GM20000 (cell line): ENCODE measurements at regions not wholly inside any gene's neighbourhood (a gene's known extent, or its start where the extent isn't known, plus 50 kb on each side); places are given as distances from the start of the nearest gene placed in this dataset.

Experiments used
- DNase-seq: peaks from one replicate; pipeline ENCODE4 v3.0.0; 2012; ENCODE audit warnings: low spot score
- TF ChIP-seq, protein P1 (sequence below): IDR thresholded peaks from 2 replicates; pipeline ENCODE4 v1.5.1; 2012; ENCODE audit warnings: mild to moderate bottlenecking, control low read depth; ENCODE audit errors: extremely low read depth, missing control alignments

DNA sequence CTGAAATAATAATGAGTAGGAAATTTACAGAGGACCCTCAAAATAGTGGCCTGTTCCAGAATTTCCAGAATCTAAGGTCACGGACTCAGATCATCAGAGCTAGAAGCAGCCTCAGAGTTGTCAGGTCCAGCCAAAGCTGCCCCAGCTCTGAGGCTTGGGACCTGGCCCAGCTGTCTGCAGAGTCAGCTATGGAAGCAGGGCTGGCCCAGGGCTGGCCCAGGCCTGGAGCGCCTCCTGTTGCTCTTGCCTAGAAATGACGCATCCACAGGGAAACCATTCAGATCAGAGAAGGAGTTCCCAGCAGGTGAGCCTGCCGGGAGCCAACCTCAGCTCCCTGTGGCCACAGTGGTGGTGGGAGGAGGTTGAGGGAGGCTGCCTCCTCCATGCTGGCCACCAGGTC lies 106.7 kb upstream of the ARL4C start:
- TF ChIP-seq, protein P1, sequence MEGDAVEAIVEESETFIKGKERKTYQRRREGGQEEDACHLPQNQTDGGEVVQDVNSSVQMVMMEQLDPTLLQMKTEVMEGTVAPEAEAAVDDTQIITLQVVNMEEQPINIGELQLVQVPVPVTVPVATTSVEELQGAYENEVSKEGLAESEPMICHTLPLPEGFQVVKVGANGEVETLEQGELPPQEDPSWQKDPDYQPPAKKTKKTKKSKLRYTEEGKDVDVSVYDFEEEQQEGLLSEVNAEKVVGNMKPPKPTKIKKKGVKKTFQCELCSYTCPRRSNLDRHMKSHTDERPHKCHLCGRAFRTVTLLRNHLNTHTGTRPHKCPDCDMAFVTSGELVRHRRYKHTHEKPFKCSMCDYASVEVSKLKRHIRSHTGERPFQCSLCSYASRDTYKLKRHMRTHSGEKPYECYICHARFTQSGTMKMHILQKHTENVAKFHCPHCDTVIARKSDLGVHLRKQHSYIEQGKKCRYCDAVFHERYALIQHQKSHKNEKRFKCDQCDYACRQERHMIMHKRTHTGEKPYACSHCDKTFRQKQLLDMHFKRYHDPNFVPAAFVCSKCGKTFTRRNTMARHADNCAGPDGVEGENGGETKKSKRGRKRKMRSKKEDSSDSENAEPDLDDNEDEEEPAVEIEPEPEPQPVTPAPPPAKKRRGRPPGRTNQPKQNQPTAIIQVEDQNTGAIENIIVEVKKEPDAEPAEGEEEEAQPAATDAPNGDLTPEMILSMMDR: no peak
- DNase-seq: no peak

DNA sequence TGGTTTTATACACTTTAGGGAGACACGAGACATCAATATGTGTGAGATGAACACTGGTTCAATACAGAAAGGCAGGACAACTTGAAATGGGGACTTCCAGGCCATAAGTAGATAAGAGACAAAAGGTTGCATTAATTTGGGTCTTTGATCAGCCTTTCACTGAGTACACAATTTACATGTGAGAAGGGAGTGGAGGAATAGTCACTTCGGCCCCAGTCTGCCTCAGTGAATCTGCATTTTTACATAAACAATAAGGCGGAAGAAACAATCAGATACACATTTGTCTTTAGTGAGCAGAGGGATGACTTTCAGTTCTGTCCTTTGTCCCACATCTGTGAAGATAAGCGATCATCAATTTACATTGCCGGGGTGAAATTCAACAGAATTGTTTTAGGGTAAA lies 104.3 kb upstream of the ARL4C start:
- no peak for DNase-seq
- TF ChIP-seq, protein P1: no peak

DNA sequence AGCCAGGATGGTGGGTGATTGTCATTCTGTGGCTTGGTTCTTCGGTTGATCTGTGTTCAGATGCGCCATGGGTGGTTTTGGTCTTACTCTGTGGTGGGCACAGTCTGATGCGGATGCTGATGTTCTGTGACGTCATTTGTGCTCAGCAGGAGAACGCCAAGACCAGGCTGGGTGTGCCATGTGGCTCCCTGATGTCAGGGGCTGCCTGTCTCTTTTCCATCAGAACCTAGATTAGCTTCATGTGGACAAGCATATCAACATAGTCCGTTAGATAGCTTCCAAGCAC lies 100.6 kb upstream of the ARL4C start:
- DNase-seq: no peak
- TF ChIP-seq, protein P1: no peak

DNA sequence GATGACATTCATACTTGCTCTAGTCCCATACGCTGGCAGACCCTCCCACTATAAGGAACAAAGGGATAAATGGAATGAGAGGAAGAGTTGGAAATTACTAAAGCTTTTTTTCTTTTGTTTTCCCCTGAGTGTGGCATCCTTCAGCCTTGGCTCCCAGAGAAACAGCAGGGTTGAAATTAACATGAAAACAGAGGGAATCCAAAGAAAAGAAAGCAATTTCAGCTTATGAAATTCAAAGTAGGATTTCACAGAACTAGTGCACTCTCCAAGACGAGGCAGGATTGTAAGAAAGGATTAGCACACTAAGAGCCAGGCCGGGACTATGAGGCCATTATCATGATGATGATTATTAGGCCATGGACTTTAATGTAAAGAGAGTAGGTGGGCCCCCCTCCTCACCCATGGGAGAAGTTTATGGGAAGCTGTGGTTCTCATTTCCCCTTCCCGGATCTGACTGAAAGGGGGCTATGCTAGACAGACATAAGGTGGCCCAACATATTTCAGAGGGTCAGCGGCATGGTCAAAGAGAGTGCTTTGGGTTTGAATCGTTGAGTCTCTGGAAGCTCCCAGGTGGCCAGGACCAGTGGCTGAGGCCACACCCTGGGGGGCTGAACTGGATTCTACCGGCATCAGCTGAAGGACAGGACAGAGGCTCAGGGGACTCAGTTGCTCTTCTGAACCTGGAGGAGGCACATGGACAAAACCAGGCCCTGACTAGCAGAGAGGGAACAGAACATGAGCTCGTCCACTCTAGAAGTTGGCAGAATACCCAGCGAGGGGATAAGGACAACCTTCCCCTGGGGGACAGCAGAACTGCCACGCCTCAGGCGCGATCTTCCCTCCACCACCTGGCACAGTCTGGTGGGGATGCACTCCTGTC lies 100.1 kb upstream of the ARL4C start:
- TF ChIP-seq, protein P1: no peak
- no peak for DNase-seq

DNA sequence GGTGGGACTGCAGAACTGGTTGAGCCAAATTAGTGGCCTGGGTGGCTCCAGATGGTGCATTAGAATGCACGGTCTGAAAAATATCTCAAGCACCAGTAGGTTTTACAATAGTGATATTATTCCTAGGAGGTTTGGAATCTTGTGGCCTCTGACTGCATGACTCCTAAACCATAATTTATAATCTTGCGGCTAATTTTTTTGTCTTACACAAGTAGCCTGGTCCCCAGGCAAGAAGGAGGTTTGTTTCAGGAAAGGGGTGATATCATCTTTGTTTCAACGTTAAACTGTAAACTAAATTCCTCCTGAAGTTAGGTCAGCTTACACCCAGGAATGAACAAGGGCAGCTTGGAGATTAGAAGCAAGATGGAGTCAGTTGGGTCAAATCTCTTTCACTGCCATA lies 98.9 kb upstream of the ARL4C start:
- no peak for DNase-seq
- TF ChIP-seq, protein P1: no peak

DNA sequence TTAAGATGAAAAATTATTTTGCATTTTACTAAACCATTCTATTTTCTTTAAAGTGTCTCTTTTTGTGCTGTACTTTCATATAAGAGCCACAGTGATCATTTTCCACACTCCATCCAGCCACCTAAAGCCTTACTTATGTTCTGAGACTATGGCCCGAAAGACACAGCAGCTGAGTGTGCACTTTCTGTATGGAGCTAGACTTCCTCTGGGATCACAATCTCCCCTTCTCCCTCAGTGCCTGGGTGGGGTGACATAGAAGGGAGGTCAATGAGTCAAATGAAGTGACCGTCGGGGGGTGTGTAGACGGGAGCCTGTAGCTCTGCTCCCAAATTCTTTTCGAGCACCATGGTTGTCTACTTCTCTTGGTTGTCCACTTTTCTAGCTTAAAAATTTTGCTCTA lies 97.8 kb upstream of the ARL4C start:
- DNase-seq: no peak
- TF ChIP-seq, protein P1: no peak

DNA sequence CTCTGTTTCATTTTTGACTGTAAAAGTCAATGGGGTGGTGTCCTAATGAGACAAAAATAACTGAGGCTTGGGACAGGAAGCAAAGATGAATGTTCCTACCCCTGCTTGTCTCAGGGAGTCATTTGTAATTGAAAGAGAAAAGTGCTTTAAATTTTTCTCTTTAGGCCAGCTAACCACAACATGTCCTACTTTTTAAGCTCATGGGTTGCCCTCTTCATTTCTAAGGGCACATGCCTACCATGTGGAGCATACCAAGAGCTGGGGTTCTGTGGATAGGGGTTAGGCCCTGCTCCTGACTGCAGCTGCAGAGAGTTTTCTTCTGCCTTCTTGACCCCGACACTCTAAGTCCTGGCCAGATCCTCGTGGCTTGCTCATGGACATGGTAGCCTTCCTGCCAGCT lies 96.8 kb upstream of the ARL4C start:
- TF ChIP-seq, protein P1: no peak
- no peak for DNase-seq
